CD4-positive, alpha-beta T cell treated with Interleukin-6 at 100 ng/mL for 8 hours (primary cell): ENCODE measurements at regions not wholly inside any gene's neighbourhood (a gene's known extent, or its start where the extent isn't known, plus 50 kb on each side); places are given as distances from the start of the nearest gene placed in this dataset.
"Not testable (repeated sequence)": the region's sequence is repeated elsewhere in the genome, so short reads cannot be mapped to it uniquely, and the experiment has no call there.

Source experiments
- DNase-seq: peaks from one replicate; pipeline ENCODE4 v3.0.0-alpha.2; 2020; ENCODE audit warnings: mixed read lengths, low spot score

GRCh38 chr10:85459906-85460305 is 906.7 kb downstream of the GRID1 start:
- no peak for DNase-seq

- no peak for DNase-seq
Measured at GRCh38 chr10:85464336-85464735, 902.3 kb downstream of the GRID1 start.

GRCh38 chr10:85477979-85478378 is 888.6 kb downstream of the GRID1 start:
- DNase-seq: no peak

- no peak for DNase-seq
Measured at GRCh38 chr10:85490431-85490830, 876.2 kb downstream of the GRID1 start.

- no peak for DNase-seq
Measured at GRCh38 chr10:85491652-85492051, 874.9 kb downstream of the GRID1 start.

GRCh38 chr10:85492684-85493083 is 873.9 kb downstream of the GRID1 start:
- DNase-seq: no peak

GRCh38 chr10:85493703-85494102 is 872.9 kb downstream of the GRID1 start:
- DNase-seq: no peak

GRCh38 chr10:85504641-85505040 is 862.0 kb downstream of the GRID1 start:
- not testable (repeated sequence) for DNase-seq

GRCh38 chr10:85508159-85508558 is 858.4 kb downstream of the GRID1 start:
- no peak for DNase-seq

GRCh38 chr10:85510682-85511081 is 855.9 kb downstream of the GRID1 start:
- DNase-seq: no peak

GRCh38 chr10:85513436-85513835 is 853.2 kb downstream of the GRID1 start:
- DNase-seq: no peak

- no peak for DNase-seq
Measured at GRCh38 chr10:85515316-85515715, 851.3 kb downstream of the GRID1 start.

- no peak for DNase-seq
Measured at GRCh38 chr10:85524001-85524666, 842.5 kb downstream of the GRID1 start.

GRCh38 chr10:85527616-85528317 is 838.8 kb downstream of the GRID1 start:
- no peak for DNase-seq

GRCh38 chr10:85528318-85528652 is 838.3 kb downstream of the GRID1 start:
- DNase-seq: no peak

GRCh38 chr10:85531706-85532105 is 834.9 kb downstream of the GRID1 start:
- no peak for DNase-seq

- no peak for DNase-seq
Measured at GRCh38 chr10:85532773-85533172, 833.8 kb downstream of the GRID1 start.

GRCh38 chr10:85535926-85536325 is 830.7 kb downstream of the GRID1 start:
- DNase-seq: no peak

GRCh38 chr10:85537561-85537960 is 829.0 kb downstream of the GRID1 start:
- no peak for DNase-seq

GRCh38 chr10:85538601-85539000 is 828.0 kb downstream of the GRID1 start:
- DNase-seq: no peak

GRCh38 chr10:85542152-85542551 is 824.4 kb downstream of the GRID1 start:
- no peak for DNase-seq

- no peak for DNase-seq
Measured at GRCh38 chr10:85542936-85543730, 823.5 kb downstream of the GRID1 start.

- no peak for DNase-seq
Measured at GRCh38 chr10:85544956-85545355, 821.6 kb downstream of the GRID1 start.
